Hematopoietic multipotent progenitor cell treated with erythropoietin and hydrocortisone succinate and interleukin-3 and kit ligand, for 17 days (in vitro differentiated cells): ENCODE measurements at regions not wholly inside any gene's neighbourhood (a gene's known extent, or its start where the extent isn't known, plus 50 kb on each side); places are given as distances from the start of the nearest gene placed in this dataset.
"Not testable (repeated sequence)": the region's sequence is repeated elsewhere in the genome, so short reads cannot be mapped to it uniquely, and the experiment has no call there.

Experiments
- DNase-seq: peaks from one replicate; pipeline ENCODE4 v3.0.0-alpha.2; 2015; ENCODE audit warnings: low spot score

- no peak for DNase-seq
Observed at GRCh38 chr2:595141-595815, 81.9 kb downstream of the TMEM18 start.

- DNase-seq, result no peak
Observed at GRCh38 chr2:594297-594949, 82.8 kb downstream of the TMEM18 start.

GRCh38 chr2:593356-594026, 83.7 kb downstream of the TMEM18 start:
- no peak for DNase-seq

- no peak for DNase-seq
Observed at GRCh38 chr2:592737-593136, 84.5 kb downstream of the TMEM18 start.

- DNase-seq, result no peak
Observed at GRCh38 chr2:590214-591175, 86.7 kb downstream of the TMEM18 start.

GRCh38 chr2:589281-590130, 87.7 kb downstream of the TMEM18 start:
- no peak for DNase-seq

- no peak for DNase-seq
Observed at GRCh38 chr2:588074-588645, 89.0 kb downstream of the TMEM18 start.

- no peak for DNase-seq
Observed at GRCh38 chr2:587087-587960, 89.9 kb downstream of the TMEM18 start.

- no peak for DNase-seq
Observed at GRCh38 chr2:586641-587076, 90.5 kb downstream of the TMEM18 start.

GRCh38 chr2:584863-585823, 92.1 kb downstream of the TMEM18 start:
- DNase-seq, result no peak

- no peak for DNase-seq
Observed at GRCh38 chr2:583666-584065, 93.5 kb downstream of the TMEM18 start.

GRCh38 chr2:582792-583528, 94.2 kb downstream of the TMEM18 start:
- no peak for DNase-seq

GRCh38 chr2:582289-582688, 94.9 kb downstream of the TMEM18 start:
- not testable (repeated sequence) for DNase-seq

GRCh38 chr2:579961-580360, 97.2 kb downstream of the TMEM18 start:
- no peak for DNase-seq

GRCh38 chr2:579351-579886, 97.8 kb downstream of the TMEM18 start:
- no peak for DNase-seq

GRCh38 chr2:576292-576691, 100.9 kb downstream of the TMEM18 start:
- no peak for DNase-seq

GRCh38 chr2:575727-576236, 101.4 kb downstream of the TMEM18 start:
- no peak for DNase-seq
